Breast epithelium (tissue), 4 donors: ENCODE measurements at regions not wholly inside any gene's neighbourhood (a gene's known extent, or its start where the extent isn't known, plus 50 kb on each side); places are given as distances from the start of the nearest gene placed in this dataset.

ENCODE experiments used
- DNase-seq, 2 donors: peaks; one replicate each; pipeline ENCODE4 v3.0.0-alpha.2; 2019; ENCODE audit warnings: low spot score in 2 of 2
- H3K27ac ChIP-seq, 2 donors: fragments of 200-600 bp; sonication (generic) in 1 of 2; one replicate each; pipeline ENCODE4 v1.5.1; 2016 to 2019; ENCODE audit warnings: mild to moderate bottlenecking in 1 of 2
- H3K27me3 ChIP-seq, 2 donors: fragments of 200-600 bp; sonication (generic) in 1 of 2; one replicate each; pipeline versions ENCODE4 v1.5.1 to v1.6.0; 2017 to 2019; ENCODE audit warnings: control low read depth in 1 of 2, mild to moderate bottlenecking in 1 of 2
- H3K36me3 ChIP-seq: fragments of 200-600 bp; one replicate; pipeline ENCODE4 v1.5.1; 2019
- H3K4me1 ChIP-seq, 2 donors: fragments of 200-600 bp; sonication (generic); one replicate each; pipeline ENCODE4 v1.5.1; 2016 to 2019; ENCODE audit warnings: control low read depth in 1 of 2
- H3K4me3 ChIP-seq, 3 donors: fragments of 200-600 bp; sonication (generic); 1 replicate in 2 of 3; 2 replicates in 1 of 3; pipeline ENCODE4 v1.5.1; 2016 to 2019; ENCODE audit warnings: mild to moderate bottlenecking in 3 of 3, moderate library complexity in 2 of 3
- H3K9me3 ChIP-seq, 2 donors: fragments of 200-600 bp; sonication (generic) in 1 of 2; one replicate each; pipeline ENCODE4 v1.5.1; 2016 to 2019; ENCODE audit warnings: control low read depth in 1 of 2
- CTCF ChIP-seq, 3 donors: fragments of 450-650 bp; IDR thresholded peaks; one replicate each; pipeline ENCODE4 v1.5.1; 2016 to 2017; ENCODE audit warnings: antibody characterized with exemption in 3 of 3, mild to moderate bottlenecking in 3 of 3, moderate library complexity in 3 of 3
- POLR2A ChIP-seq: fragments of 450-650 bp; IDR thresholded peaks from one replicate; pipeline ENCODE4 v1.6.1; 2016; ENCODE audit warnings: antibody characterized with exemption, mild to moderate bottlenecking, moderate library complexity
- POLR2AphosphoS5 ChIP-seq, 3 donors: sonication (generic); formaldehyde crosslinking; IDR thresholded peaks; one replicate each; pipeline ENCODE4 v1.6.1; 2017; ENCODE audit warnings: antibody characterized with exemption in 3 of 3
- intact Hi-C: fragments of 100-400 bp; cut with DNase I; formaldehyde crosslinking; loops from one replicate; pipeline ENCODE4 v1.15.1; 2023; ENCODE audit warnings: low total_unique reads

GRCh38 chr9:113720495-113720894 lies 155.6 kb upstream of the ZNF618 start:
- no peaks in the 10 kb centered on the region for H3K27me3 ChIP-seq
- no peak for TF ChIP-seq POLR2AphosphoS5 (IDR thresholded peaks at IDR 0.05)
- no peak for TF ChIP-seq CTCF (IDR thresholded peaks at IDR 0.05)
- no peak for TF ChIP-seq POLR2A
- H3K27ac ChIP-seq, result no peak overlapping the region
- H3K4me1 ChIP-seq, result no peaks in the 10 kb centered on the region
- H3K9me3 ChIP-seq, result peaks cover 6 to 25% of the 10 kb centered on the region in 2 donors
- DNase-seq, result no peak
- intact Hi-C loops, result no loop called here
- no peak overlapping the region for H3K4me3 ChIP-seq
- no peaks in the 10 kb centered on the region for H3K36me3 ChIP-seq

DNA sequence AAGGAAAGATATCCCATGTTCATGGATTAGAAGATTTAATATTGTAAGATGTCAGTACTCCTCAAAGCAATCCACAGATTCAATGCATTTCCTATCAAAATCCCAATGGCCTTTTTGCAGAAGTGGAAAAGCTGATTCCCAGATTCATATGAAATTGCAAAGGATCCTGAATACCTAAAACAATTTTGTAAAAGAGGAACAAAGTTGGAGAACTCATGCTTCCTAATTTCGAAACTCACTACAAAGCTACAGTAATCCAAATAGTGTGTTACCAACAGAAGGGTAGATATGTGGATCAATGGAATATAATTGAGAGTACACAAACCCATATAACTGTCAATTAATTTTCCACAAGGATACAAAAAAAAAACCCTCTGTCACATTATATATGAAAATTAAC lies 154.3 kb upstream of the ZNF618 start:
- no peaks in the 10 kb centered on the region for H3K4me1 ChIP-seq
- H3K27ac ChIP-seq, result no peak overlapping the region
- H3K36me3 ChIP-seq, result no peaks in the 10 kb centered on the region
- DNase-seq, result no peak
- intact Hi-C loops, result no loop called here
- H3K27me3 ChIP-seq, result no peaks in the 10 kb centered on the region
- H3K9me3 ChIP-seq, result peaks cover 6 to 12% of the 10 kb centered on the region in 2 donors
- TF ChIP-seq POLR2A (no peak), CTCF (IDR thresholded peaks at IDR 0.05) (no peak)
- no peak overlapping the region for H3K4me3 ChIP-seq

- H3K9me3 ChIP-seq, result peaks cover 14 to 18% of the 10 kb centered on the region in 2 donors
- no peak overlapping the region for H3K27ac ChIP-seq
- DNase-seq, result no peak
- TF ChIP-seq POLR2AphosphoS5 (IDR thresholded peaks at IDR 0.05), result no peak
- no peak for TF ChIP-seq CTCF (IDR thresholded peaks at IDR 0.05)
- no peak for TF ChIP-seq POLR2A
- no peak overlapping the region for H3K4me3 ChIP-seq
- no peaks in the 10 kb centered on the region for H3K36me3 ChIP-seq
- intact Hi-C loops, result no loop called here
- no peaks in the 10 kb centered on the region for H3K4me1 ChIP-seq
- H3K27me3 ChIP-seq, result no peaks in the 10 kb centered on the region
These were observed 151.9 kb upstream of the ZNF618 start for GRCh38 chr9:113724202-113724601.

DNA sequence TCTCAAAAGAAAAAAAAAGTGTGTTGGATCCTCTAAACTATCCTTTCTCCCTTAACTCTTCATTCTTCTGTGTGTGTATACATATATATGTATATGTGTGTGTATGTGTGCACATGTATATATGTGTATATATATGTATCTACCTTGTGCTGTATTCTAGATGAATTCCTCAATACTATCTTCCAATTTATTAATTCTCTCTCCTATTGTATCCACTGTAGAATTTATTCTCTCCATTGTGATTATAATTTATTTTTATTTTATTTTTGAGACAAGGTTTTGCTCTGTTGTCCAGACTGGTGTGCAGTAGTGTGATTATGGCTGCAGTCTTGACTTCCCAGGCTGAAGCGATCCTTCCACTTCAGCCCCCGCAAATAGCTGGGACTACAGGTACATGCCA lies 147.1 kb upstream of the ZNF618 start:
- Histone ChIP-seq H3K4me1 (no peaks in the 10 kb centered on the region), H3K27ac (no peak overlapping the region)
- intact Hi-C loops, result no loop called here

GRCh38 chr9:113734826-113735225 lies 141.3 kb upstream of the ZNF618 start:
- TF ChIP-seq POLR2AphosphoS5 (IDR thresholded peaks at IDR 0.05) (no peak), POLR2A (no peak)
- Histone ChIP-seq H3K27ac (no peak overlapping the region), H3K9me3 (no peaks in the 10 kb centered on the region), H3K4me3 (no peak overlapping the region), H3K27me3 (no peaks in the 10 kb centered on the region), H3K36me3 (no peaks in the 10 kb centered on the region), H3K4me1 (no peaks in the 10 kb centered on the region)
- intact Hi-C loops, result no loop called here
- DNase-seq, result no peak

More for the DNA sequence above, 147.1 kb upstream of the ZNF618 start:
- Histone ChIP-seq H3K4me3 (no peak overlapping the region), H3K36me3 (no peaks in the 10 kb centered on the region), H3K27me3 (no peaks in the 10 kb centered on the region), H3K9me3 (peaks cover 9 to 10% of the 10 kb centered on the region in 2 donors)
- TF ChIP-seq POLR2AphosphoS5 (IDR thresholded peaks at IDR 0.05) (no peak), CTCF (IDR thresholded peaks at IDR 0.05) (no peak), POLR2A (no peak)
- no peak for DNase-seq
